SK-N-SH (cell line): ENCODE measurements at regions not wholly inside any gene's neighbourhood (a gene's known extent, or its start where the extent isn't known, plus 50 kb on each side); places are given as distances from the start of the nearest gene placed in this dataset.

Experiments used
- CTCF ChIA-PET: fragments of 300-600, 350-600 bp; formaldehyde crosslinking; extraction: SDS; loops from one replicate; lab custom pipeline; 2021; lab: Yijun Ruan, JAX
- POLR2A ChIA-PET: fragments of 350-600 bp; sonication (Branson Sonifier 250); formaldehyde crosslinking; extraction: SDS; loops from one replicate; lab custom pipeline; 2020; ENCODE audit warnings: antibody characterized with exemption, inconsistent platforms; lab: Yijun Ruan, JAX
- DNase-seq: peaks from one replicate; pipeline ENCODE4 v3.0.0; 2012
- H2AFZ ChIP-seq: fragments of 200-600 bp; sonication (generic); 2 replicates; pipeline ENCODE4 v1.8.1; 2016; ENCODE audit warnings: antibody characterized with exemption, mild to moderate bottlenecking, low read depth
- H3F3A ChIP-seq: fragments of 200-600 bp; sonication (generic); replicated peaks from 2 replicates; pipeline ENCODE3; 2016; ENCODE audit warnings: antibody characterized with exemption, mild to moderate bottlenecking; ENCODE audit not compliant: insufficient read depth
- H3K27ac ChIP-seq, 2 experiments: fragments of 200-500 bp in 1 of 2; fragments of 200-600 bp in 1 of 2; sonication (Bioruptor generic) in 1 of 2; sonication (generic), shearing (Covaris generic) in 1 of 2; 2 replicates each; pipeline versions ENCODE4 v1.5.1 to v1.6.1; 2014 to 2016; ENCODE audit warnings: low read depth in 2 of 2, inconsistent platforms in 1 of 2, low read length in 1 of 2, mild to moderate bottlenecking in 1 of 2, mixed read lengths in 1 of 2
- H3K27me3 ChIP-seq: fragments of 200-600 bp; sonication (generic), shearing (Covaris generic); 2 replicates; pipeline ENCODE4 v1.6.1; 2016; ENCODE audit warnings: mixed run types; ENCODE audit not compliant: insufficient read depth
- H3K36me3 ChIP-seq, 2 experiments: fragments of 200-500 bp in 1 of 2; fragments of 200-600 bp in 1 of 2; sonication (Bioruptor generic) in 1 of 2; sonication (generic) in 1 of 2; replicated peaks in 1 of 2; 2 replicates each; pipeline versions ENCODE3 to v1.5.1; 2014 to 2016; ENCODE audit warnings: low read length in 1 of 2, mild to moderate bottlenecking in 1 of 2; ENCODE audit not compliant: insufficient read depth in 2 of 2, control insufficient read depth in 1 of 2
- H3K4me1 ChIP-seq, 2 experiments: fragments of 200-500 bp in 1 of 2; fragments of 200-600 bp in 1 of 2; sonication (Bioruptor generic) in 1 of 2; sonication (generic), shearing (Covaris generic) in 1 of 2; 2 replicates each; pipeline versions ENCODE4 v1.5.1 to v1.6.1; 2014 to 2016; ENCODE audit warnings: low read depth in 1 of 2, low read length in 1 of 2, mixed run types in 1 of 2; ENCODE audit not compliant: insufficient read depth in 2 of 2, control insufficient read depth in 1 of 2
- H3K4me2 ChIP-seq: fragments of 200-600 bp; sonication (generic), shearing (Covaris generic); 2 replicates; pipeline ENCODE4 v1.6.1; 2017; ENCODE audit warnings: mixed run types
- H3K4me3 ChIP-seq, 2 experiments: fragments of 200-500 bp in 1 of 2; fragments of 200-600 bp in 1 of 2; sonication (Bioruptor generic) in 1 of 2; sonication (generic), shearing (Covaris generic) in 1 of 2; 2 replicates each; pipeline versions ENCODE4 v1.5.1 to v1.8.1; 2014 to 2016; ENCODE audit warnings: low read depth in 2 of 2, inconsistent platforms in 1 of 2, low read length in 1 of 2, mild to moderate bottlenecking in 1 of 2, mixed read lengths in 1 of 2, moderate library complexity in 1 of 2
- H3K79me2 ChIP-seq: fragments of 200-600 bp; sonication (generic); 2 replicates; pipeline ENCODE4 v1.8.1; 2017; ENCODE audit warnings: mild to moderate bottlenecking; ENCODE audit not compliant: insufficient read depth
- H3K9ac ChIP-seq: fragments of 200-600 bp; sonication (generic); 2 replicates; pipeline ENCODE4 v1.6.1; 2017; ENCODE audit warnings: mixed run types
- H3K9me2 ChIP-seq: fragments of 200-600 bp; sonication (generic); 2 replicates; pipeline ENCODE4 v1.6.1; 2017; ENCODE audit warnings: mixed run types
- H3K9me3 ChIP-seq: fragments of 200-600 bp; sonication (generic); 2 replicates; pipeline ENCODE4 v1.6.1; 2017; ENCODE audit warnings: mixed run types, mild to moderate bottlenecking, moderate library complexity
- H4K20me1 ChIP-seq: fragments of 200-600 bp; sonication (generic); 2 replicates; pipeline ENCODE4 v1.6.1; 2017; ENCODE audit warnings: mild to moderate bottlenecking, mixed run types; ENCODE audit not compliant: insufficient read depth
- CHD2 ChIP-seq: fragments of 150-350 bp; IDR thresholded peaks from 2 replicates; pipeline ENCODE4 v1.6.1; 2018; ENCODE audit warnings: low read length; ENCODE audit not compliant: partially characterized antibody
- ELF1 ChIP-seq: IDR thresholded peaks from 2 replicates; pipeline ENCODE4 v1.4.0; 2012
- EP300 ChIP-seq, 2 experiments: IDR thresholded peaks; 2 replicates each; pipeline versions ENCODE4 v1.4.0 to v1.6.1; 2012; ENCODE audit warnings: borderline replicate concordance in 1 of 2, low read depth in 1 of 2, low read length in 1 of 2
- EZH2phosphoT487 ChIP-seq: fragments of 200-600 bp; sonication (generic); IDR thresholded peaks from 2 replicates; pipeline ENCODE4 v1.6.1; 2017; ENCODE audit warnings: low read depth, mixed run types, mild to moderate bottlenecking, antibody characterized with exemption, moderate library complexity, borderline replicate concordance
- FOSL2 ChIP-seq: IDR thresholded peaks from 2 replicates; pipeline ENCODE4 v1.4.0; 2012; ENCODE audit warnings: low read depth, mild to moderate bottlenecking, moderate library complexity, borderline replicate concordance
- FOXJ3 ChIP-seq: sonication (generic); formaldehyde crosslinking; IDR thresholded peaks from 2 replicates; pipeline ENCODE4 v1.5.1; 2020; ENCODE audit warnings: mild to moderate bottlenecking, missing genetic modification reagents
- GABPA ChIP-seq: IDR thresholded peaks from 2 replicates; pipeline ENCODE4 v1.4.0; 2012; ENCODE audit warnings: low read depth, mild to moderate bottlenecking
- GATA2 ChIP-seq: sonication (generic); formaldehyde crosslinking; IDR thresholded peaks from 2 replicates; pipeline ENCODE4 v1.5.0; 2020; ENCODE audit warnings: mild to moderate bottlenecking, missing genetic modification reagents
- MEF2A ChIP-seq: IDR thresholded peaks from 2 replicates; pipeline ENCODE4 v1.4.0; 2012; ENCODE audit warnings: low read depth, borderline replicate concordance
- MXI1 ChIP-seq: IDR thresholded peaks from 2 replicates; pipeline ENCODE4 v1.6.1; 2012; ENCODE audit warnings: mild to moderate bottlenecking, low read depth, low read length, improper control_type of control experiment
- NFIC ChIP-seq: IDR thresholded peaks from 2 replicates; pipeline ENCODE4 v1.4.0; 2012; ENCODE audit warnings: borderline replicate concordance
- NRF1 ChIP-seq: IDR thresholded peaks from 2 replicates; pipeline ENCODE4 v1.6.1; 2012; ENCODE audit warnings: low read depth, mild to moderate bottlenecking, low read length
- RAD21 ChIP-seq: IDR thresholded peaks from 2 replicates; pipeline ENCODE4 v1.6.1; 2012; ENCODE audit warnings: mild to moderate bottlenecking, low read length
- RCOR1 ChIP-seq: fragments of 150-350 bp; IDR thresholded peaks from 2 replicates; pipeline ENCODE4 v1.6.1; 2017; ENCODE audit warnings: antibody characterized with exemption, low read length
- RFX5 ChIP-seq: IDR thresholded peaks from 2 replicates; pipeline ENCODE4 v1.6.1; 2012; ENCODE audit warnings: mild to moderate bottlenecking, improper control_type of control experiment, low read length
- SMC3 ChIP-seq: IDR thresholded peaks from 2 replicates; pipeline ENCODE4 v1.6.1; 2012; ENCODE audit warnings: low read depth, low read length, improper control_type of control experiment
- TCF12 ChIP-seq: IDR thresholded peaks from 2 replicates; pipeline ENCODE4 v1.4.0; 2012
- WGBS: methylation state at CpG from one replicate; pipeline ENCODE4 v1.1.6; 2017; ENCODE audit warnings: low lambda C conversion rate; 5-methylcytosine and 5-hydroxymethylcytosine counted together
- TF ChIP-seq, protein P1 (sequence below): IDR thresholded peaks from 2 replicates; pipeline ENCODE4 v1.4.0; 2012; ENCODE audit warnings: low read depth, borderline replicate concordance
- TF ChIP-seq, protein P2 (sequence below): fragments of 150-350 bp; IDR thresholded peaks from 2 replicates; pipeline ENCODE4 v1.6.1; 2016; ENCODE audit warnings: mild to moderate bottlenecking, low read depth, low read length

DNA sequence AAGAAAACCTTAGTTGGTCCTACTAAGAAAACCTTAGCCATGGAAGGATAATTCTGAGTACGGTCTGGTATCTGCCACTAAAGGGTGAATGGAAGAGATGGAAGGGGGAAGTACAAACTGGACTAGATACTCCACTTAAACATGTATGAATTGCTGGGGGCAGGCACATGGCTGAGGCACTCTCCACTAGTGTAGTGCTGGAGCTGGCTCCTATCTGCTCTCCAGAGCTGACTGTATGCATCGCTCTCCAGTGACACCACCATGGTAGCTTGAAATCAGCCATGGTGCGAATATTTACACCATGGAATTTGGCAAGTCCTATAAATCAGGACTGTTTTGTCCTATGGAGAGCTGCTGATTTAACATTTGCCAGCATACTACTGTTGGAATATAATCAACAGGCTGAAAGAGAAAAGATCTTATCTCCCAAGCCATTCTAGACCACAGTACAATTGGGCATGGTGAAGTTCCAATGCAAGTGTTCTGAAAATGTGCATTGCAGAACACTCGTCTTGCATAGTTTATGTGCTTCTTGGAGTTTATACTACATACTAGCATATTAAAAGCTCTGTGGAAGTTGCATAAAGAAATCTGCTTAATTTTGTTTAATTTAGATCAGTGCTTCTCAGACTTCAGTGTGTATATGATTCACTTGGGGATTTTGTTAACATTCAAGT lies 277.4 kb downstream of the TDRD15 start:
- no peaks in the 10 kb centered on the region for H3K79me2 ChIP-seq
- DNase-seq = no peak
- H3K9me2 ChIP-seq = no peaks in the 10 kb centered on the region
- no peaks in the 10 kb centered on the region for H3K9me3 ChIP-seq
- no peaks in the 10 kb centered on the region for H3K36me3 ChIP-seq
- no peak overlapping the region for H3K9ac ChIP-seq
- TF ChIP-seq TCF12 (no peak), GABPA (no peak), EZH2phosphoT487 (no peak), FOSL2 (no peak), CHD2 (no peak), EP300 (IDR thresholded peaks at IDR 0.05; ENCODE audit: borderline replicate concordance in 1 of 2, low read depth in 1 of 2, low read length in 1 of 2) (no peak), MEF2A (no peak), GATA2 (no peak), RAD21 (no peak), NRF1 (no peak), RCOR1 (no peak), ELF1 (no peak), SMC3 (no peak)
- TF ChIP-seq, protein P1, sequence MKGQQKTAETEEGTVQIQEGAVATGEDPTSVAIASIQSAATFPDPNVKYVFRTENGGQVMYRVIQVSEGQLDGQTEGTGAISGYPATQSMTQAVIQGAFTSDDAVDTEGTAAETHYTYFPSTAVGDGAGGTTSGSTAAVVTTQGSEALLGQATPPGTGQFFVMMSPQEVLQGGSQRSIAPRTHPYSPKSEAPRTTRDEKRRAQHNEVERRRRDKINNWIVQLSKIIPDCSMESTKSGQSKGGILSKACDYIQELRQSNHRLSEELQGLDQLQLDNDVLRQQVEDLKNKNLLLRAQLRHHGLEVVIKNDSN = no peak
- H3F3A ChIP-seq = no peaks in the 10 kb centered on the region
- no peaks in the 10 kb centered on the region for H4K20me1 ChIP-seq
- CTCF ChIA-PET = interaction anchor here (0.9 to 1.8 kb wide), 4 partner anchors 17 to 739 kb away, joined by 3 to 4 read pairs (median 3); no protein-coding TSS in a partner anchor
- 24% methylated on average over 4 of the region's 4 CpGs for WGBS
- H2AFZ ChIP-seq = no peak overlapping the region
- no peak overlapping the region for H3K4me3 ChIP-seq
- no peaks in the 10 kb centered on the region for H3K27me3 ChIP-seq
- H3K4me1 ChIP-seq = peaks cover 0 to 12% of the 10 kb centered on the region in 2 experiments; a peak in 2 of 4 replicates
- POLR2A ChIA-PET = no interaction called here
- no peak overlapping the region for H3K27ac ChIP-seq
- no peak overlapping the region for H3K4me2 ChIP-seq

DNA sequence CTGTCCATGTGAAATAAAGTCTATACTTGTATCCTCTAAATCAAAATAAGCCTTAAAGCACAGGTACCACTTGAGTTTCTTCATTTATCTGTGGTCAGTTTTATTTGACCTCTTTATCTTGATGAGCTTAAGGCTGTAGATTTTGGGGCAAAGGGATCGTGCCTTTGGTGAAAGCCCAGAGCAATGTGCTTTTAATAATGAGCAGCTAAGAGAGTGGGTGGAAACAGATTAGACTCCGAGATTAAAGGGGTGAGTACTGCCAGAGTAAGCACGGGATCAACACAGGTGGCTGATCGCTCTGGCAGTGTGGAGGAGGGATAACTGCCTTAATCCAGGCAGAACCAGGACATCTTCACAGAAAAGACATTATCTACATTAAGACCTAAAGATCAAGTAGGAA lies 280.4 kb downstream of the TDRD15 start:
- Histone ChIP-seq H3K79me2 (no peaks in the 10 kb centered on the region), H3K9me2 (no peaks in the 10 kb centered on the region), H3K4me1 (peaks cover 0 to 19% of the 10 kb centered on the region in 2 experiments; a peak in 2 of 4 replicates), H3K9me3 (no peaks in the 10 kb centered on the region), H2AFZ (no peak overlapping the region), H4K20me1 (no peaks in the 10 kb centered on the region), H3K36me3 (no peaks in the 10 kb centered on the region), H3K27me3 (no peaks in the 10 kb centered on the region), H3F3A (no peaks in the 10 kb centered on the region), H3K27ac (0 out of 4 replicates have a peak overlapping the region, but pooled peaks of 1 of the 2 experiments have one; percentile 0), H3K4me3 (no peak overlapping the region), H3K9ac (no peak overlapping the region), H3K4me2 (no peak overlapping the region)
- ChIA-PET POLR2A (interaction anchor here (0.7 to 1.2 kb wide), 4 partner anchors 18 to 122 kb away, joined by 3 to 6 read pairs (median 6); no protein-coding TSS in a partner anchor), CTCF (interaction anchor here (0.7 to 2.3 kb wide), 9 partner anchors 9 to 98 kb away, joined by 3 to 13 read pairs (median 4); no protein-coding TSS in a partner anchor)
- DNase-seq = peak; percentile 78
- WGBS = 2% methylated on average over 4 of the region's 4 CpGs
- TF ChIP-seq RFX5 (0 out of 2 replicates have a peak, but pooled peaks have one; percentile 7), EZH2phosphoT487 (no peak), FOXJ3 (CRISPR knock-in tag) (peak; percentile 89; the same call in 1 of the 2 replicates), RAD21 (no peak), MXI1 (peak; percentile 47; the same call in 1 of the 2 replicates), NRF1 (no peak), NFIC (no peak), GATA2 (peak; percentile 98), EP300 (IDR thresholded peaks at IDR 0.05; ENCODE audit: borderline replicate concordance in 1 of 2, low read depth in 1 of 2, low read length in 1 of 2) (peak in 1 of 2 experiments; percentile 81; a peak in 2 of 4 replicates), ELF1 (no peak), CHD2 (peak; percentile 72), RCOR1 (peak; percentile 91)
- TF ChIP-seq, protein P2, sequence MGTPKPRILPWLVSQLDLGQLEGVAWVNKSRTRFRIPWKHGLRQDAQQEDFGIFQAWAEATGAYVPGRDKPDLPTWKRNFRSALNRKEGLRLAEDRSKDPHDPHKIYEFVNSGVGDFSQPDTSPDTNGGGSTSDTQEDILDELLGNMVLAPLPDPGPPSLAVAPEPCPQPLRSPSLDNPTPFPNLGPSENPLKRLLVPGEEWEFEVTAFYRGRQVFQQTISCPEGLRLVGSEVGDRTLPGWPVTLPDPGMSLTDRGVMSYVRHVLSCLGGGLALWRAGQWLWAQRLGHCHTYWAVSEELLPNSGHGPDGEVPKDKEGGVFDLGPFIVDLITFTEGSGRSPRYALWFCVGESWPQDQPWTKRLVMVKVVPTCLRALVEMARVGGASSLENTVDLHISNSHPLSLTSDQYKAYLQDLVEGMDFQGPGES = no peak
